WTC11 (cell line): ENCODE measurements at regions not wholly inside any gene's neighbourhood (a gene's known extent, or its start where the extent isn't known, plus 50 kb on each side); places are given as distances from the start of the nearest gene placed in this dataset.

Experiments used
- ATAC-seq: fragments of 200-7000 bp; cut with Tn5 transposase; 2 replicates; pipeline ENCODE4 v1.10.0; 2021; ENCODE audit warnings: mild to moderate bottlenecking, moderate library complexity
- CTCF ChIA-PET: fragments of 300-600 bp; sonication (Branson Sonifier 250); formaldehyde crosslinking; loops from one replicate; lab custom pipeline; 2021; ENCODE audit warnings: antibody characterized with exemption; lab: Charles Lee
- POLR2A ChIA-PET: fragments of 350-600 bp; sonication (Branson Sonifier 250); formaldehyde crosslinking; loops from one replicate; lab custom pipeline; 2021; ENCODE audit warnings: antibody characterized with exemption; lab: Charles Lee
- DNase-seq: peaks from one replicate; pipeline ENCODE4 v3.0.0; 2021; ENCODE audit warnings: low spot score
- H3K27ac Mint-ChIP-seq: 2 replicates; pipeline ENCODE4 v1.8.0; 2021; ENCODE audit warnings: mixed read lengths
- H3K27me3 Mint-ChIP-seq: 2 replicates; pipeline ENCODE4 v1.8.0; 2021; ENCODE audit warnings: low read depth, mild to moderate bottlenecking, moderate library complexity, mixed read lengths
- H3K36me3 Mint-ChIP-seq: 2 replicates; pipeline ENCODE4 v1.8.0; 2021; ENCODE audit warnings: mixed read lengths
- H3K4me1 Mint-ChIP-seq: 2 replicates; pipeline ENCODE4 v1.8.0; 2022; ENCODE audit warnings: mixed read lengths
- H3K4me3 Mint-ChIP-seq: 2 replicates; pipeline ENCODE4 v1.8.0; 2021; ENCODE audit warnings: mild to moderate bottlenecking, moderate library complexity, mixed read lengths
- H3K9me3 Mint-ChIP-seq: 2 replicates; pipeline ENCODE4 v1.8.0; 2021; ENCODE audit warnings: mixed read lengths
- CREB1 ChIP-seq: sonication (generic); formaldehyde crosslinking; IDR thresholded peaks from 2 replicates; pipeline ENCODE4 v1.8.0; 2023; ENCODE audit warnings: mild to moderate bottlenecking, missing genetic modification reagents
- FOXJ3 ChIP-seq: sonication (generic); formaldehyde crosslinking; IDR thresholded peaks from 2 replicates; pipeline ENCODE4 v1.9.0; 2021; ENCODE audit warnings: missing genetic modification reagents, mild to moderate bottlenecking, borderline replicate concordance
- GRHL2 ChIP-seq: fragments of 250-450 bp; sonication (Bioruptor Pico); IDR thresholded peaks from 2 replicates; pipeline ENCODE4 v1.8.0; 2022; ENCODE audit warnings: mild to moderate bottlenecking, moderate library complexity; ENCODE audit not compliant: insufficient replicate concordance, severe bottlenecking
- NR1H2 ChIP-seq: sonication (generic); formaldehyde crosslinking; IDR thresholded peaks from 2 replicates; pipeline ENCODE4 v1.9.0; 2021; ENCODE audit warnings: mild to moderate bottlenecking, moderate library complexity, missing genetic modification reagents
- NR2C2 ChIP-seq: sonication (generic); formaldehyde crosslinking; IDR thresholded peaks from 2 replicates; pipeline ENCODE4 v1.8.0; 2022; ENCODE audit warnings: mild to moderate bottlenecking, missing genetic modification reagents
- PRRX2 ChIP-seq: fragments of 250-450 bp; sonication (Bioruptor Pico); IDR thresholded peaks from 2 replicates; pipeline ENCODE4 v1.8.0; 2021; ENCODE audit warnings: mild to moderate bottlenecking
- RORB ChIP-seq: fragments of 250-450 bp; sonication (Bioruptor Pico); IDR thresholded peaks from 2 replicates; pipeline ENCODE4 v1.9.0; 2021; ENCODE audit warnings: mild to moderate bottlenecking
- SOX15 ChIP-seq: fragments of 250-450 bp; sonication (Bioruptor Pico); IDR thresholded peaks from 2 replicates; pipeline ENCODE4 v1.9.0; 2021; ENCODE audit warnings: mild to moderate bottlenecking
- TEAD4 ChIP-seq: sonication (generic); formaldehyde crosslinking; IDR thresholded peaks from 2 replicates; pipeline ENCODE4 v1.8.0; 2022; ENCODE audit warnings: mild to moderate bottlenecking, missing genetic modification reagents
- ZNF263 ChIP-seq: sonication (generic); formaldehyde crosslinking; IDR thresholded peaks from 2 replicates; pipeline ENCODE4 v1.8.1; 2022; ENCODE audit warnings: low read depth, mild to moderate bottlenecking, moderate library complexity, missing genetic modification reagents
- ZNF416 ChIP-seq: fragments of 250-450 bp; sonication (Bioruptor Pico); IDR thresholded peaks from 2 replicates; pipeline ENCODE4 v1.9.0; 2021; ENCODE audit warnings: mild to moderate bottlenecking, inconsistent platforms
- TF ChIP-seq, protein P1 (sequence below): sonication (generic); formaldehyde crosslinking; IDR thresholded peaks from 2 replicates; pipeline ENCODE4 v1.8.0; 2023; ENCODE audit warnings: missing genetic modification reagents, mild to moderate bottlenecking, borderline replicate concordance
- TF ChIP-seq, protein P2 (sequence below): sonication (generic); formaldehyde crosslinking; IDR thresholded peaks from 2 replicates; pipeline ENCODE4 v1.8.0; 2023; ENCODE audit warnings: missing genetic modification reagents
- TF ChIP-seq, protein P3 (sequence below): fragments of 250-450 bp; sonication (Bioruptor Pico); IDR thresholded peaks from 2 replicates; pipeline ENCODE4 v1.9.0; 2021; ENCODE audit warnings: mild to moderate bottlenecking
- TF ChIP-seq, protein P4 (sequence below): sonication (generic); formaldehyde crosslinking; IDR thresholded peaks from 2 replicates; pipeline ENCODE4 v1.8.1; 2022; ENCODE audit warnings: low read depth, missing genetic modification reagents, borderline replicate concordance
- TF ChIP-seq, protein P5 (sequence below): fragments of 250-450 bp; sonication (Bioruptor Pico); IDR thresholded peaks from 2 replicates; pipeline ENCODE4 v1.8.0; 2021; ENCODE audit warnings: mild to moderate bottlenecking

DNA sequence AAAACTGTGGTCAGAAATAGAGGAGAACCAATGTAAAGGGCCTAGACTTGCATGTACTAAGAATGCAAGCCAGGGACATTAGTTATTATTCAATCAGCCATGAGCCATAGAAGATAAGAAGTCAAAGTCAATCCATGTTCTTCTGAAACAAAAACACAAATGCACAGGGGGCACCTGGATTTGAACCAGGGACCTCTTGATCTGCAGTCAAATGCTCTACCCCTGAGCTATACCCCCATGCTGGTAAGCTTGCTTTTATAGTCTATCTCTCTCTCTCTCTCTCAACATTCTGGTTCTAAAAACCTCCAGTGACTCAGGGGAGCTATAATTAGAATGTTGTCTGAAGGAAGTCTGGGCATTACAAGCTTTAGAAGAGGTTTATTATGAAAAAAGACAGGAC lies 85.6 kb upstream of the ACP3 start (continued):
- TF ChIP-seq, protein P1, sequence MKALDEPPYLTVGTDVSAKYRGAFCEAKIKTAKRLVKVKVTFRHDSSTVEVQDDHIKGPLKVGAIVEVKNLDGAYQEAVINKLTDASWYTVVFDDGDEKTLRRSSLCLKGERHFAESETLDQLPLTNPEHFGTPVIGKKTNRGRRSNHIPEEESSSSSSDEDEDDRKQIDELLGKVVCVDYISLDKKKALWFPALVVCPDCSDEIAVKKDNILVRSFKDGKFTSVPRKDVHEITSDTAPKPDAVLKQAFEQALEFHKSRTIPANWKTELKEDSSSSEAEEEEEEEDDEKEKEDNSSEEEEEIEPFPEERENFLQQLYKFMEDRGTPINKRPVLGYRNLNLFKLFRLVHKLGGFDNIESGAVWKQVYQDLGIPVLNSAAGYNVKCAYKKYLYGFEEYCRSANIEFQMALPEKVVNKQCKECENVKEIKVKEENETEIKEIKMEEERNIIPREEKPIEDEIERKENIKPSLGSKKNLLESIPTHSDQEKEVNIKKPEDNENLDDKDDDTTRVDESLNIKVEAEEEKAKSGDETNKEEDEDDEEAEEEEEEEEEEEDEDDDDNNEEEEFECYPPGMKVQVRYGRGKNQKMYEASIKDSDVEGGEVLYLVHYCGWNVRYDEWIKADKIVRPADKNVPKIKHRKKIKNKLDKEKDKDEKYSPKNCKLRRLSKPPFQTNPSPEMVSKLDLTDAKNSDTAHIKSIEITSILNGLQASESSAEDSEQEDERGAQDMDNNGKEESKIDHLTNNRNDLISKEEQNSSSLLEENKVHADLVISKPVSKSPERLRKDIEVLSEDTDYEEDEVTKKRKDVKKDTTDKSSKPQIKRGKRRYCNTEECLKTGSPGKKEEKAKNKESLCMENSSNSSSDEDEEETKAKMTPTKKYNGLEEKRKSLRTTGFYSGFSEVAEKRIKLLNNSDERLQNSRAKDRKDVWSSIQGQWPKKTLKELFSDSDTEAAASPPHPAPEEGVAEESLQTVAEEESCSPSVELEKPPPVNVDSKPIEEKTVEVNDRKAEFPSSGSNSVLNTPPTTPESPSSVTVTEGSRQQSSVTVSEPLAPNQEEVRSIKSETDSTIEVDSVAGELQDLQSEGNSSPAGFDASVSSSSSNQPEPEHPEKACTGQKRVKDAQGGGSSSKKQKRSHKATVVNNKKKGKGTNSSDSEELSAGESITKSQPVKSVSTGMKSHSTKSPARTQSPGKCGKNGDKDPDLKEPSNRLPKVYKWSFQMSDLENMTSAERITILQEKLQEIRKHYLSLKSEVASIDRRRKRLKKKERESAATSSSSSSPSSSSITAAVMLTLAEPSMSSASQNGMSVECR (CRISPR knock-in tag), result no peak
- TF ChIP-seq NR2C2, result no peak
- TF ChIP-seq, protein P2, sequence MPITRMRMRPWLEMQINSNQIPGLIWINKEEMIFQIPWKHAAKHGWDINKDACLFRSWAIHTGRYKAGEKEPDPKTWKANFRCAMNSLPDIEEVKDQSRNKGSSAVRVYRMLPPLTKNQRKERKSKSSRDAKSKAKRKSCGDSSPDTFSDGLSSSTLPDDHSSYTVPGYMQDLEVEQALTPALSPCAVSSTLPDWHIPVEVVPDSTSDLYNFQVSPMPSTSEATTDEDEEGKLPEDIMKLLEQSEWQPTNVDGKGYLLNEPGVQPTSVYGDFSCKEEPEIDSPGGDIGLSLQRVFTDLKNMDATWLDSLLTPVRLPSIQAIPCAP (CRISPR knock-in tag), result no peak
- TF ChIP-seq, all 79 proteins: peak for 0

DNA sequence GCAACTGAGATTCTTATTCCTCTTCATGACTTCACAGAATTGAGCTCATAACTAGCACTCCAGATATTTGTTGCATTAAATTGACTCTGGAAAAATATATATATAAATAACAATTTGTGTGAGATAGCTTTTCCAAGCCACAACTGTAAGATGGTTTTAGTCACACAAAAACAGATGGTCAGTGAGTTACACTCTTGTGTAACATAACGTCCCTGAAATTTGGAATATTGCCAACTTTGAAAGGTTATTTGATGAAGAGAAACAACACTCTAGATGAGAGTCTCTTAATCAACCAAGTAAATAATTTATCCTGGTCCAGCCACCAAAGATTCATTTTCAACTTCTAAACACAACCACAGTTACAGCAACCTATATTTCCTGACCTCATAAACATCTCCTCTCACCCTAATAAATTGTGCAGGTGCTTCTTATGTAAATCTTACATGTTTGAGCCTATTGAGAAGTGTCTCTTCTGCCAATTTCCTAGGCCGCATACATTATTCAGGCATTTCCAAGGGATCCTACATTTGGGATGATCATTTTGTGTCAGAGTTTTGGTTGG lies 84.9 kb upstream of the ACP3 start:
- peaks cover 11% of the 10 kb centered on the region for H3K4me1 Mint-ChIP-seq
- ATAC-seq, result no peak
- H3K27ac Mint-ChIP-seq, result no peak overlapping the region
- no peak for DNase-seq
- H3K27me3 Mint-ChIP-seq, result no peaks in the 10 kb centered on the region
- POLR2A ChIA-PET, result no interaction called here
- H3K36me3 Mint-ChIP-seq, result no peaks in the 10 kb centered on the region
- H3K9me3 Mint-ChIP-seq, result no peaks in the 10 kb centered on the region
- TF ChIP-seq PRRX2 (CRISPR knock-in tag) (no peak), SOX15 (CRISPR knock-in tag) (no peak), RORB (CRISPR knock-in tag) (no peak), ZNF416 (CRISPR knock-in tag) (no peak), NR1H2 (CRISPR knock-in tag) (no peak)
- TF ChIP-seq, protein P2 (CRISPR knock-in tag), result no peak
- TF ChIP-seq, all 79 proteins: peak for 0
- H3K4me3 Mint-ChIP-seq, result no peak overlapping the region
- CTCF ChIA-PET, result interaction anchor here (0.9 to 2.5 kb wide), 5 partner anchors 12 to 198 kb away, joined by 3 to 6 read pairs (median 4); partner anchors contain the start of gene CPNE4

DNA sequence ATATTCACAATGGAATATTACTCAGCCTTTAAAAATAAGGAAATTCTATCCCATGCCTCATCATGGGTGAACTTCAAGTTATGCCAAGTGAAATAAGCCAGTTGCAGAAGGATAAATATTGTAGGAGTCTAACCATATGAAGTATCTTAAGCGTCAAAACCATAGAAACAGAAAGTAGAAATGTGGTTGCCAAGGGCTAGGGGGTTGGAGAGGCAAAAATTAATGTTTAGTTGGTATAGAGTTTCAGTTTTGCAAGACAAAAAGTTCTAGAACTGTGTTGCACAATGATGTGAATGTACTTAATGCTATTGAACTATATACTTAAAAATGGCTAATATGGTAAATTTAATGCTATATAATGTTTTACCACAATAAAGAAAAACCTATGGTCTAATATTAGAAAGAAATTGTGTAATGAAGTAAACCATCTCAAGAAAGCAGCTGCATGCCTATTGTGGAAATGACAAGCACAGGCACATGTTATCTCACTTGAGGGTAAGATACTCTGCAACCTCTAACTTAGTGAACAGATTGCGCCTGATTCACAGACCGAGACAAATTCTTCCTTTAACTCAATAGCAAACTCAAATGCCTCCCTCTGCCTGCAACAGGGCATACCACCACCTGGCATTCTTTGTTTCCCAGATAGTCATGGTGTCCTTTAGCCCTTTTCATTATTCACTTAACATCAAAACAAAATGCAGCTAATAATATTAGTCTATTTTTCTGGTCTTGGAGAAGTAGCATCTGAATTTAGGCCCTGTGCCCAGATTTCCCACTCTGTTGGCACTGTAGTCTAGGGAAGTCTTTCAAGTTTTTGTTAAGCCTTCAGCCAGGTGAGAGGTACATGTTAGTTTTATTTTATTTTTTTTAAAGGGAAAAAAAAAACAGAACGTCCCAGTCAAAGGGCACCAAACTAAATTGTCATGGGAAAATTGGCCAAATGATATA lies 80.2 kb upstream of the ACP3 start:
- CTCF ChIA-PET, result no interaction called here
- no peak overlapping the region for H3K27ac Mint-ChIP-seq
- no peaks in the 10 kb centered on the region for H3K36me3 Mint-ChIP-seq
- peaks cover 11% of the 10 kb centered on the region for H3K4me1 Mint-ChIP-seq
- no peaks in the 10 kb centered on the region for H3K9me3 Mint-ChIP-seq
- no peak for ATAC-seq
- TF ChIP-seq CREB1 (no peak), FOXJ3 (CRISPR knock-in tag) (no peak), GRHL2 (CRISPR knock-in tag) (no peak), ZNF416 (CRISPR knock-in tag) (no peak), ZNF263 (no peak), TEAD4 (CRISPR knock-in tag) (no peak)
- TF ChIP-seq, protein P3, sequence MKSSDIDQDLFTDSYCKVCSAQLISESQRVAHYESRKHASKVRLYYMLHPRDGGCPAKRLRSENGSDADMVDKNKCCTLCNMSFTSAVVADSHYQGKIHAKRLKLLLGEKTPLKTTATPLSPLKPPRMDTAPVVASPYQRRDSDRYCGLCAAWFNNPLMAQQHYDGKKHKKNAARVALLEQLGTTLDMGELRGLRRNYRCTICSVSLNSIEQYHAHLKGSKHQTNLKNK (CRISPR knock-in tag), result no peak
- TF ChIP-seq, protein P4, sequence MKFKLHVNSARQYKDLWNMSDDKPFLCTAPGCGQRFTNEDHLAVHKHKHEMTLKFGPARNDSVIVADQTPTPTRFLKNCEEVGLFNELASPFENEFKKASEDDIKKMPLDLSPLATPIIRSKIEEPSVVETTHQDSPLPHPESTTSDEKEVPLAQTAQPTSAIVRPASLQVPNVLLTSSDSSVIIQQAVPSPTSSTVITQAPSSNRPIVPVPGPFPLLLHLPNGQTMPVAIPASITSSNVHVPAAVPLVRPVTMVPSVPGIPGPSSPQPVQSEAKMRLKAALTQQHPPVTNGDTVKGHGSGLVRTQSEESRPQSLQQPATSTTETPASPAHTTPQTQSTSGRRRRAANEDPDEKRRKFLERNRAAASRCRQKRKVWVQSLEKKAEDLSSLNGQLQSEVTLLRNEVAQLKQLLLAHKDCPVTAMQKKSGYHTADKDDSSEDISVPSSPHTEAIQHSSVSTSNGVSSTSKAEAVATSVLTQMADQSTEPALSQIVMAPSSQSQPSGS (CRISPR knock-in tag), result no peak
- TF ChIP-seq, protein P5, sequence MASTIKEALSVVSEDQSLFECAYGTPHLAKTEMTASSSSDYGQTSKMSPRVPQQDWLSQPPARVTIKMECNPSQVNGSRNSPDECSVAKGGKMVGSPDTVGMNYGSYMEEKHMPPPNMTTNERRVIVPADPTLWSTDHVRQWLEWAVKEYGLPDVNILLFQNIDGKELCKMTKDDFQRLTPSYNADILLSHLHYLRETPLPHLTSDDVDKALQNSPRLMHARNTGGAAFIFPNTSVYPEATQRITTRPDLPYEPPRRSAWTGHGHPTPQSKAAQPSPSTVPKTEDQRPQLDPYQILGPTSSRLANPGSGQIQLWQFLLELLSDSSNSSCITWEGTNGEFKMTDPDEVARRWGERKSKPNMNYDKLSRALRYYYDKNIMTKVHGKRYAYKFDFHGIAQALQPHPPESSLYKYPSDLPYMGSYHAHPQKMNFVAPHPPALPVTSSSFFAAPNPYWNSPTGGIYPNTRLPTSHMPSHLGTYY, result no peak
- TF ChIP-seq, all 79 proteins: peak for 0
- H3K4me3 Mint-ChIP-seq, result no peak overlapping the region
- no peaks in the 10 kb centered on the region for H3K27me3 Mint-ChIP-seq
- no peak for DNase-seq
- POLR2A ChIA-PET, result no interaction called here
